H7 (cell line): ENCODE measurements at regions not wholly inside any gene's neighbourhood (a gene's known extent, or its start where the extent isn't known, plus 50 kb on each side); places are given as distances from the start of the nearest gene placed in this dataset.

Source experiments
- DNase-seq: peaks from one replicate; pipeline ENCODE4 v3.0.0; 2012
- H3K27me3 ChIP-seq: 2 replicates; pipeline ENCODE4 v1.6.0; 2011; ENCODE audit warnings: mild to moderate bottlenecking, low read length; ENCODE audit not compliant: control insufficient read depth, insufficient read depth
- H3K36me3 ChIP-seq: replicated peaks from 2 replicates; pipeline ENCODE4 v1.5.1; 2011; ENCODE audit warnings: low read length; ENCODE audit not compliant: control insufficient read depth, insufficient read depth
- H3K4me3 ChIP-seq: 2 replicates; pipeline ENCODE4 v1.5.1; 2011; ENCODE audit warnings: low read depth, mild to moderate bottlenecking, control low read depth, low read length, moderate library complexity; ENCODE audit not compliant: insufficient read depth

DNA sequence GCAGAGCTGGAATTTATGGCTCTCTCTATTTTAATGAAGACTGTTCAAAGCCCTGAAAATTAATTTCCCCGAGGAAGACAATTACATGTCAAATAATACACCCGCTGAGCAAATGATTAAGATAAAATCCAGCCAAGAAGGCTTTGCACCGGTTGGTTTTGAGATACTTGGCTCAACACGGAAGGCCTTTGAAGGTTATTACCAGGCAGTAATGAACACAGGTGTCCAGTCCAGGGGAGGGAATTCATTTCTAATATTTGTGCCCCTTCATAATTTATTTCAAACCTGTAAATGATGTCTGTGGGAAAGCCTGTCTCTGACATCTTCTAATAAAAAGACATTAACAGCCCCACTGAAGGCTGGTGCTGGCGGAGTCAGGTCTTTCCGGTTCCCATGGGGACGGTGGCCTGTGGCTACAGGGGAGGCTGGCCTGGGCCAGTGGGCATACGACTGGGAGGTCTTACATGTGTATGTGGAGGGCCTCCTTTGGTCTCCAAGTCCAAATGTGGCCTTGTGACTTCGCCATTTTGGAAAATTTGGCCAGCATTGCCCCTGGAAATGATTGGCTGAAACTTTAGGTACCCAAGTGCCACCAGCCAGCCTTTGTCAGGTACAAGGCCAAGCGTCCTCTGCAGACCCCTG, 49.9 kb upstream of the IQSEC1 start:
- DNase-seq: no peak
- no peaks in the 10 kb centered on the region for H3K27me3 ChIP-seq
- H3K36me3 ChIP-seq: no peaks in the 10 kb centered on the region
- H3K4me3 ChIP-seq: no peak overlapping the region
